CD4-positive, CD25-positive, alpha-beta regulatory T cell (primary cell): ENCODE measurements at regions not wholly inside any gene's neighbourhood (a gene's known extent, or its start where the extent isn't known, plus 50 kb on each side); places are given as distances from the start of the nearest gene placed in this dataset.

ENCODE experiments used
- ATAC-seq, 2 donors: fragments of 150-1000 bp; cut with Tn5 transposase; one replicate each; pipeline ENCODE4 v1.10.0; 2021; ENCODE audit warnings: low read depth in 2 of 2, moderate number of reproducible peaks in 2 of 2, moderate library complexity in 1 of 2
- DNase-seq, 3 donors: peaks; one replicate each; pipeline versions ENCODE4 v3.0.0 to v3.0.0-alpha.2; 2012 to 2022; ENCODE audit warnings: mixed read lengths in 1 of 3
- H3K27ac ChIP-seq: one replicate; pipeline ENCODE4 v1.7.0; 2013; ENCODE audit warnings: mild to moderate bottlenecking, low read length; ENCODE audit not compliant: insufficient read depth, poor library complexity, severe bottlenecking
- H3K27me3 ChIP-seq: one replicate; pipeline ENCODE4 v1.7.0; 2013; ENCODE audit warnings: low read length; ENCODE audit not compliant: control insufficient read depth, insufficient read depth
- H3K36me3 ChIP-seq: one replicate; pipeline ENCODE4 v1.7.0; 2013; ENCODE audit warnings: mild to moderate bottlenecking, low read length, moderate library complexity; ENCODE audit not compliant: control insufficient read depth, insufficient read depth
- H3K4me1 ChIP-seq: 2 replicates; pipeline ENCODE4 v1.7.0; 2013; ENCODE audit warnings: mild to moderate bottlenecking, low read length; ENCODE audit not compliant: insufficient read depth, control insufficient read depth, poor library complexity, severe bottlenecking
- H3K4me3 ChIP-seq: one replicate; pipeline ENCODE4 v1.7.0; 2013; ENCODE audit warnings: low read depth, mild to moderate bottlenecking, low read length, moderate library complexity
- H3K9me3 ChIP-seq, 2 experiments: 1 replicate in 1 of 2; 2 replicates in 1 of 2; pipeline ENCODE4 v1.7.0; 2013; ENCODE audit warnings: low read length in 2 of 2, mild to moderate bottlenecking in 1 of 2, moderate library complexity in 1 of 2; ENCODE audit not compliant: control insufficient read depth in 2 of 2
- H3K27ac Mint-ChIP-seq, 3 donors: one replicate each; pipeline ENCODE4 v1.8.0; 2020 to 2022; ENCODE audit warnings: mild to moderate bottlenecking in 3 of 3, mixed read lengths in 3 of 3, moderate library complexity in 2 of 3
- H3K27me3 Mint-ChIP-seq: one replicate; pipeline ENCODE4 v1.8.0; 2022; ENCODE audit warnings: mild to moderate bottlenecking, mixed read lengths
- H3K36me3 Mint-ChIP-seq: one replicate; pipeline ENCODE4 v1.8.0; 2020; ENCODE audit warnings: mixed read lengths
- H3K4me1 Mint-ChIP-seq, 4 donors: one replicate each; pipeline ENCODE4 v1.8.0; 2020 to 2022; ENCODE audit warnings: mixed read lengths in 4 of 4, mild to moderate bottlenecking in 1 of 4
- H3K4me3 Mint-ChIP-seq, 4 donors: one replicate each; pipeline ENCODE4 v1.8.0; 2020 to 2022; ENCODE audit warnings: mild to moderate bottlenecking in 4 of 4, mixed read lengths in 4 of 4, moderate library complexity in 3 of 4
- H3K9me3 Mint-ChIP-seq, 7 donors: one replicate each; pipeline ENCODE4 v1.8.0; 2020 to 2022; ENCODE audit warnings: mixed read lengths in 7 of 7, mild to moderate bottlenecking in 3 of 7, moderate library complexity in 2 of 7

DNA sequence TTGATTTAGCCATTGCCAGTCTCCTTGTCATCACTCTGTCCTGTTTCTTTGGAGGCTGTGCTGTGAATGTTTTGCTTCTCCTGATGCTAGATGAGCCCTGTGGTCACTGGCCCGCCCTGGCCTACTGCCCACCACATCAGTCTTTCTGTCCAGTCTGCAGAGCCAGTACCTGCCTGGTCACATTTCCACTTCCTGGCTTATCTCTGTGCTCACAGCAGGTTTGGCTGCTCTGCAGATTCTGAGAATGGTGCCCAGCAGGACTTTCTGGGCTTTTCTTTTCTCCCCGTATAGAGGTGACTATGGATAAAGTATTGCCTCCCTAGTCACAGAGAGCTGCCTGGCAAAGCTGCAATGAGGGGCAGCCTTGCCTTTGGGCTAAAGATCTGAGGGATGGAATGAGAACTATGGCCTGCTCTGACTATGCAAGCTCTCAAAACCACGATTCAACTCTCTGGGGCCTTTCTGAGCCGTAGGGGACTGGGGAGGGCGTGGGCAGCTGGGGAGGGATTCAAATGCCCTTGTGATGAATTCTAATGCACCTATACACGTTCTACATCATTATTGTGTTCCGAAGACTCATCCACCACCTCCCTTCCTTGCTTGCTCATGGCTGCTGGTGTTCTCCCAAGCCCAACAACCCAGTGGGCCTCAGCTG, 410.4 kb upstream of the NPVF start:
- H3K9me3 Mint-ChIP-seq = peaks cover 0 to 2% (median 0%) of the 10 kb centered on the region in 7 donors

DNA sequence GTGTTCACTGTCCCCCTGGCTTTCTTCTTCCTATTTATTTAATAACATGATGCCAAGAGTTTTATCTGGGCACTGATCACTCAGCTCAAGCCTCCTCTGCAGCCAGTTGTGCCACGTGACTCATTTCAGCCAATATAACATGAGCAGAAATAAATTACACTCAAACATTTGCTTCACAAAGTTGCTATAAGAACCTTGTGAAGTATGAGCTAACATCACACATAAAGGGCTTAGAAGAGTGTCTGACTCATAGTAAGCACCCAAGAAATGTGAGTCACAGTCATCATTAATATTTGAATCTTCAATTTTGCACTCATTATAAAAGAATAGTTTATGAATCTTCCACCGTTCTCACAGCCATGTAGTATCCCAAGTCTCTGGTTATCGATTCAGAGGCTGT, 414.6 kb upstream of the NPVF start:
- Histone ChIP-seq H3K9me3 (no peaks in the 10 kb centered on the region), H3K27ac (no peak overlapping the region), H3K4me1 (no peaks in the 10 kb centered on the region), H3K4me3 (no peak overlapping the region), H3K36me3 (no peaks in the 10 kb centered on the region), H3K27me3 (no peaks in the 10 kb centered on the region)
- ATAC-seq = no peak
- DNase-seq = no peak
- no peaks in the 10 kb centered on the region for H3K9me3 Mint-ChIP-seq
- no peaks in the 10 kb centered on the region for H3K27me3 Mint-ChIP-seq
- no peak overlapping the region for H3K4me3 Mint-ChIP-seq
- H3K27ac Mint-ChIP-seq = no peak overlapping the region
- no peaks in the 10 kb centered on the region for H3K4me1 Mint-ChIP-seq
- no peaks in the 10 kb centered on the region for H3K36me3 Mint-ChIP-seq

More for the DNA sequence above, 410.4 kb upstream of the NPVF start:
- ATAC-seq (no peak), DNase-seq (no peak)
- no peaks in the 10 kb centered on the region for H3K4me1 ChIP-seq
- no peaks in the 10 kb centered on the region for H3K4me1 Mint-ChIP-seq
- no peaks in the 10 kb centered on the region for H3K9me3 ChIP-seq
- H3K4me3 Mint-ChIP-seq = no peak overlapping the region
- no peak overlapping the region for H3K27ac Mint-ChIP-seq
- no peaks in the 10 kb centered on the region for H3K27me3 ChIP-seq
- H3K27me3 Mint-ChIP-seq = no peaks in the 10 kb centered on the region
- no peaks in the 10 kb centered on the region for H3K36me3 Mint-ChIP-seq
- no peaks in the 10 kb centered on the region for H3K36me3 ChIP-seq
- no peak overlapping the region for H3K4me3 ChIP-seq
- no peak overlapping the region for H3K27ac ChIP-seq

DNA sequence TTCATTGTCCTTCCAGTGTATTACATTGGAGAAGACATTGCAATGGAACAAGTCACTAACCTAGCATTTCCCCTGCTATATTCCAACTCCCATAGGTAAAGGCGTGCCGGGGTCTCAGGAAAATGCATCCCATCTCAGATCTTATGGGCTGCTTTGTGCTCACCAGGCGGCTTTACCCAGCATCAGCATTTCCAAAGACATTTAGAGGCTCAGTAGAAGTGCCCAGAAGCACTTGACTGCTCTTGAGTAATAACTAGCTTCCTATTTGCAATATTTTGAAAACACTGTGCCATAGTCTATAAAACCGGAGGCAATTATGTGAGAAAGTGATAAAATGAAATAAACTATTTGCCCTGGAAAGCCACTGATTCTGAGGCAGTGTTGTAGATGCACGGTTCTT, 415.0 kb upstream of the NPVF start:
- Mint-ChIP-seq H3K27ac (no peak overlapping the region), H3K4me3 (no peak overlapping the region), H3K36me3 (no peaks in the 10 kb centered on the region), H3K4me1 (no peaks in the 10 kb centered on the region), H3K27me3 (no peaks in the 10 kb centered on the region), H3K9me3 (no peaks in the 10 kb centered on the region)
- H3K36me3 ChIP-seq = no peaks in the 10 kb centered on the region
- no peak overlapping the region for H3K4me3 ChIP-seq
- H3K27ac ChIP-seq = no peak overlapping the region
- no peaks in the 10 kb centered on the region for H3K9me3 ChIP-seq
- DNase-seq = no peak
- H3K4me1 ChIP-seq = no peaks in the 10 kb centered on the region
- peaks cover under 1% of the 10 kb centered on the region for H3K27me3 ChIP-seq
- ATAC-seq = no peak

DNA sequence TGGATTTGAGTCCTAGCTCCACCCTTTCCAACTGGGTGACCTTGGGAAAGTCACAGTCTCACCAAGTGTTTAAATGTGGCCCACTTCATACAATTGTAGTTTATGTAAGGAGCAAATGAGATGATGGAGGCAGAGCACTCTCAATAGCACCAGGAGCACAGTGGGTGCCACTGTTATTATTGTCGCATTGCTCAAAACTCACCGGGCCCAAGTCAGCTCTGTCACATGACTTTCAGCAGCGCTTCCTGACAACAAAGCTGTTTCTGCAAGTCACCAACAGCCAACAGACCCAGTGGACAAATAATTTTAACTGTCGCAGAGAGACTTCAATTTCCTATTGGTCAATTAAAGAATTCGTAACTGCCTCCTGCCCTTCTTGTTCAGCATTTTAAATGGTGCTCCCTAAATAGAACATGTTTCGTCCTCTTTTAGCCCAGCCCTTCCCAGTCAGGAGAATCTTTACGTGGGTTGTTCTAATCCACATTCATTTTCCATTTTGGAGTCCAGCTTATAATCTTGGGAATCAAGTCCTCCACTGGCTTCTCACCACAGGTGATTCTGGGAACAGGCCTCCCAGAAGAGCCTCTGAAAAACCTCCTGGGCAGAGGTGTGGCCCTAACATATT, 415.6 kb upstream of the NPVF start:
- H3K27me3 Mint-ChIP-seq = no peaks in the 10 kb centered on the region
- Histone ChIP-seq H3K36me3 (no peaks in the 10 kb centered on the region), H3K9me3 (no peaks in the 10 kb centered on the region), H3K4me3 (no peak overlapping the region), H3K4me1 (no peaks in the 10 kb centered on the region), H3K27ac (no peak overlapping the region), H3K27me3 (peaks cover 3% of the 10 kb centered on the region)
- no peaks in the 10 kb centered on the region for H3K9me3 Mint-ChIP-seq
- no peak overlapping the region for H3K4me3 Mint-ChIP-seq
- no peaks in the 10 kb centered on the region for H3K4me1 Mint-ChIP-seq
- DNase-seq = no peak
- no peaks in the 10 kb centered on the region for H3K36me3 Mint-ChIP-seq
- no peak for ATAC-seq
- H3K27ac Mint-ChIP-seq = no peak overlapping the region

DNA sequence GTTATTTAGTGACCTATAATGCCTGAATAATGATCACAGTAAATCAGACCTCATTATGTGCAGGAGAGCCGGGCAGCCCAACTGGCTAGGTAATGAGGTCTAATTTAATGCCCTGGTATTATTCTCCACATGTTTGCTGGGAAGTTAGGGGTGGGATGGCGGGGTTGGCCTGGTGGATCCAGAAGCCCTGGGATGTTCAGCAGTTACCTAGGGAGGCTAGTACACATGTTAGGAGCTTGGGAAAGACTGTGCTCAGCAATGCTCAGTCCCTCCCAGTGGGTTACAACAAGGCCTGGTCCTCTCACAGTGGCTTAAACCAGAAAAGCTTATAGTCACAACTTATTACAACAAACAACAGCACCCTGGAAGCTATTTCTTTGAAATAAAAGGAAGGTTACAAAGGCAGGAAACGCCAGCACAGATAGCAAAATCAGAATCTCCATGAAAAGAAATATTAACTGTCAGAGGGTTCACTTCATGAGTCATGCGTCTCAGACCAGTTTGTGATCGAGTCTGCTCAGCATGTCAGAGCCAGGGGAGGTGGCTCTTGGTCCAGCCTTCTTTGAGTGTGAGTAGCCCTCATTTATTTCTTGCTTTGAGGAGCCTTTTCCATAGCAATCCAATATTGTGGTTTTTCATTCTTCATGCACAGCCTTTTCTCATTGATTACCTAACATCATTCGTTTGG, 418.6 kb upstream of the NPVF start:
- H3K9me3 ChIP-seq = no peaks in the 10 kb centered on the region
- Mint-ChIP-seq H3K4me1 (no peaks in the 10 kb centered on the region), H3K27me3 (peaks cover 7% of the 10 kb centered on the region), H3K27ac (no peak overlapping the region), H3K9me3 (no peaks in the 10 kb centered on the region), H3K36me3 (no peaks in the 10 kb centered on the region), H3K4me3 (no peak overlapping the region)
- H3K27ac ChIP-seq = no peak overlapping the region
- no peak overlapping the region for H3K4me3 ChIP-seq
- no peaks in the 10 kb centered on the region for H3K36me3 ChIP-seq
- no peaks in the 10 kb centered on the region for H3K4me1 ChIP-seq
- DNase-seq (no peak), ATAC-seq (no peak)
- H3K27me3 ChIP-seq = peaks cover 3% of the 10 kb centered on the region

DNA sequence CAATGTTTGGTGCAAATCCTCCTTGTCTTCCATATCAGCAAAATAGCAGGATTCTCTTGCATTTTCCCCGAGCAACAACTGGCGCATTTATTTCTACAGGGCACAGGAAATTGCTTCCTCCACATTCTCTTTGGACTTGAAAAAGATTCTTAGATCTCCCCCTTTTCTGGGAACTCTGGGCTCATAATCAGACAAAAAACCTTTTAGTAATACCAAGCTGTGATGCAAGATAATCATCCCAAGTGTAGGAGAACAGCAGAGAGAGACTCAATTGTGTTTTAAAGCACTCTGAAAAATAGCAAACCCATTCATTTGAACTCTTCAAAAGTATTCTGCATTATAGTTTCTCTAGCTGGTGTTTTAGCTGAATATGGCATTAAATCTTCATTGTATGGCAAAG, 419.6 kb upstream of the NPVF start:
- no peak overlapping the region for H3K27ac Mint-ChIP-seq
- H3K36me3 ChIP-seq = no peaks in the 10 kb centered on the region
- H3K27me3 Mint-ChIP-seq = peaks cover 7% of the 10 kb centered on the region
- H3K9me3 ChIP-seq = no peaks in the 10 kb centered on the region
- H3K4me3 Mint-ChIP-seq = no peak overlapping the region
- H3K4me1 Mint-ChIP-seq = no peaks in the 10 kb centered on the region
- no peak overlapping the region for H3K4me3 ChIP-seq
- no peaks in the 10 kb centered on the region for H3K36me3 Mint-ChIP-seq
- H3K4me1 ChIP-seq = no peaks in the 10 kb centered on the region
- no peak for DNase-seq
- no peak overlapping the region for H3K27ac ChIP-seq
- no peak for ATAC-seq
- H3K27me3 ChIP-seq = peaks cover 3% of the 10 kb centered on the region
- H3K9me3 Mint-ChIP-seq = peaks cover 0 to 2% (median 0%) of the 10 kb centered on the region in 7 donors

DNA sequence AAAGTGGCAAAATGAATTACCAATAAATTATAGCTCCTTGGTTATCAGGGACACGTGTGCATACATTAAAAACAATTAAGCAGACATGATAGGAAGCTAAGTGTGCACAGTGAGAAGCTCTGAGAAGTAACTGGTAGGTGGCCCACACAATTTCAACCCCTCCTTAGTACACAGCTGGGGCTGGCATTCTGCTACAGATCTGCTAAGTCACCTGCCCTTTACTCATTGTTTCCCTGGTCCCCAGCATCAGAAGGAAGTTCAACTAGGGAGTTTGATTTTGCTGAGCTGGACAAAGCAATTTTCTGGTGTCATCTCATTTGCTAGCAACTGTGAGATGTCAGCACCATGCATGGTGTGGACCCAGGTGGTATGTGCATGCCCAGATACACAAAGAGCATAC, 424.1 kb upstream of the NPVF start:
- Mint-ChIP-seq H3K27ac (no peak overlapping the region), H3K4me3 (no peak overlapping the region), H3K27me3 (peaks cover 19% of the 10 kb centered on the region)

DNA sequence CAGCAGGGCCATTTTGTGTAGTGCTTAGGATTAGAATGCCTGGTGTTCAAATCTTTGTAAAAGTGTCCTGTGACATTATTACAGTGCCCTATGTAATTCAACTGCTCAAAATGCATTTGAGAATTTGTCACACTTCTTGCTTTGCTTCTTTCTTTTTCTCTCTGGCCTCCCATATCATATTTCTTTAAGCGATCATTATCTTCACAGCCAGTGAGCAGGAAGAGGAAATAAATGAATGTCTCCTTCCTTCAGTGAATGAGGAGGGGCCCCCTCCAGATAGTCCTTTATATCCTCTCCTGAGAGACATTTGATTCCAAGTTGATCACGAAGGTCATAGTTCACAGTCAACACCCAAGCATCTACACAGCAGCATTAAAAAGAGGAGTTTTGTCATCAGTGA, 425.1 kb upstream of the NPVF start:
- Mint-ChIP-seq H3K4me3 (no peak overlapping the region), H3K27me3 (peaks cover 28% of the 10 kb centered on the region), H3K4me1 (no peaks in the 10 kb centered on the region)

More for the DNA sequence above, 424.1 kb upstream of the NPVF start:
- ATAC-seq (no peak), DNase-seq (no peak)
- Mint-ChIP-seq H3K36me3 (no peaks in the 10 kb centered on the region), H3K9me3 (peaks cover 0 to 2% (median 0%) of the 10 kb centered on the region in 7 donors), H3K4me1 (no peaks in the 10 kb centered on the region)
- no peak overlapping the region for H3K4me3 ChIP-seq
- peaks cover 5% of the 10 kb centered on the region for H3K27me3 ChIP-seq
- H3K27ac ChIP-seq = no peak overlapping the region
- H3K9me3 ChIP-seq = no peaks in the 10 kb centered on the region
- H3K36me3 ChIP-seq = no peaks in the 10 kb centered on the region
- H3K4me1 ChIP-seq = no peaks in the 10 kb centered on the region

More for the DNA sequence above, 425.1 kb upstream of the NPVF start:
- peaks cover 6% of the 10 kb centered on the region for H3K27me3 ChIP-seq
- Mint-ChIP-seq H3K9me3 (peaks cover 0 to 2% (median 0%) of the 10 kb centered on the region in 7 donors), H3K36me3 (no peaks in the 10 kb centered on the region), H3K27ac (no peak overlapping the region)
- H3K4me1 ChIP-seq = no peaks in the 10 kb centered on the region
- H3K27ac ChIP-seq = no peak overlapping the region
- no peak overlapping the region for H3K4me3 ChIP-seq
- ATAC-seq = no peak
- no peaks in the 10 kb centered on the region for H3K36me3 ChIP-seq
- no peak for DNase-seq
- no peaks in the 10 kb centered on the region for H3K9me3 ChIP-seq
